MM.1S (cell line): ENCODE measurements at regions not wholly inside any gene's neighbourhood (a gene's known extent, or its start where the extent isn't known, plus 50 kb on each side); places are given as distances from the start of the nearest gene placed in this dataset.

Source experiments
- DNase-seq: peaks from one replicate; pipeline ENCODE4 v3.0.0-alpha.2; 2015
- H2AFZ ChIP-seq: fragments of 300-600 bp; sonication (generic); 2 replicates; pipeline ENCODE4 v1.6.0; 2016; ENCODE audit warnings: antibody characterized with exemption, low read length
- H3F3A ChIP-seq: fragments of 300-600 bp; sonication (generic); 2 replicates; pipeline ENCODE4 v1.6.1; 2016; ENCODE audit warnings: mild to moderate bottlenecking, antibody characterized with exemption, low read length, moderate library complexity, mixed read lengths; ENCODE audit not compliant: insufficient read depth
- H3K27ac ChIP-seq: fragments of 300-600 bp; sonication (generic); 2 replicates; pipeline ENCODE4 v1.5.1; 2016; ENCODE audit warnings: mild to moderate bottlenecking, low read length
- H3K27me3 ChIP-seq: fragments of 300-600 bp; sonication (generic); replicated peaks from 2 replicates; pipeline ENCODE4 v1.6.0; 2016; ENCODE audit warnings: low read length; ENCODE audit not compliant: insufficient read depth
- H3K36me3 ChIP-seq: fragments of 300-600 bp; sonication (generic); replicated peaks from 2 replicates; pipeline ENCODE4 v1.6.1; 2016; ENCODE audit warnings: mild to moderate bottlenecking, low read length, mixed read lengths; ENCODE audit not compliant: insufficient read depth
- H3K4me1 ChIP-seq: fragments of 300-600 bp; sonication (generic); 2 replicates; pipeline ENCODE4 v1.6.1; 2016; ENCODE audit warnings: low read length, mixed read lengths
- H3K4me2 ChIP-seq: fragments of 300-600 bp; sonication (generic); 2 replicates; pipeline ENCODE4 v1.6.0; 2016; ENCODE audit warnings: low read depth, low read length
- H3K4me3 ChIP-seq: fragments of 300-600 bp; sonication (generic); 2 replicates; pipeline ENCODE4 v1.5.1; 2016; ENCODE audit warnings: low read length, mixed read lengths
- H3K79me2 ChIP-seq: fragments of 300-600 bp; sonication (generic); 2 replicates; pipeline ENCODE4 v1.6.1; 2016; ENCODE audit warnings: mixed run types, low read length, mixed read lengths
- H3K9ac ChIP-seq: fragments of 300-600 bp; sonication (generic); 2 replicates; pipeline ENCODE4 v1.6.1; 2016; ENCODE audit warnings: low read length, mixed read lengths
- H3K9me2 ChIP-seq: fragments of 300-600 bp; sonication (generic); replicated peaks from 2 replicates; pipeline ENCODE4 v1.6.1; 2016; ENCODE audit warnings: mild to moderate bottlenecking, low read length, mixed read lengths; ENCODE audit not compliant: insufficient read depth
- H3K9me3 ChIP-seq: fragments of 300-600 bp; sonication (generic); replicated peaks from 2 replicates; pipeline ENCODE4 v1.6.1; 2016; ENCODE audit warnings: mild to moderate bottlenecking, low read length, mixed read lengths; ENCODE audit not compliant: insufficient read depth
- H4K20me1 ChIP-seq: fragments of 300-600 bp; sonication (generic); 2 replicates; pipeline ENCODE4 v1.6.1; 2016; ENCODE audit warnings: mild to moderate bottlenecking, low read length, moderate library complexity, mixed read lengths; ENCODE audit not compliant: insufficient read depth
- EZH2 ChIP-seq: fragments of 300-600 bp; sonication (generic); optimal IDR thresholded peaks from 2 replicates; pipeline ENCODE3; 2017; ENCODE audit warnings: low read depth, mild to moderate bottlenecking, antibody characterized with exemption, low read length, mixed read lengths
- EZH2phosphoT487 ChIP-seq: fragments of 300-600 bp; sonication (generic); IDR thresholded peaks from 2 replicates; pipeline ENCODE4 v1.6.1; 2018; ENCODE audit warnings: antibody characterized with exemption, low read length
- TF ChIP-seq, protein P1 (sequence below): fragments of 300-600 bp; sonication (generic); IDR thresholded peaks from 2 replicates; pipeline ENCODE4 v1.5.1; 2016; ENCODE audit warnings: antibody characterized with exemption, low read length, mixed read lengths

DNA sequence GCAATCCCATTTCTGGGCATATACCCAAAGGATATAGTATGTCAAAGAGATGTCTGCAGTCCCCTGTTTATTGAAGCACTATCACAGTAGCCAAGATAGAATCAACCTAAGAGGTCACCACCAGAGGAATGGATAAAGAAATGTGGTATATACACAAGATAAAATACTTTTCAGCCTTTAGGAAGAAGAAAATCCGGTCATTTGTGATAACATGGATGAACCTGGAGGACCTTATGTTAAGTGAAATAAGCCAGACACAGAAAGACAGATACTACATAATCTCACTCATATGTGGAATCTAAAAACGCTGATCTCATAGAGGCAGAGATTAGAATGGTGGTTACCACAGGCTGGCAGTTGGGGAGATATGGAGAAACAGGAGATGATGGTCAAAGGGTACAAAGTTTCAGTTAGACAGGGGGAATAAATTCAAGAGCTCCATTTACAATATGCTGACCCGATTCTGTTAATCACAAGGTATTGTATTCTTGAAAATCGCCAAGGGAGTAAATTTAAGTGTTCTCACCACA is 195.8 kb downstream of the MTHFS start:
- Histone ChIP-seq H3K27ac (no peak overlapping the region), H3K4me1 (no peaks in the 10 kb centered on the region), H4K20me1 (no peaks in the 10 kb centered on the region), H3K4me2 (no peak overlapping the region), H3K4me3 (no peak overlapping the region), H3K27me3 (no peaks in the 10 kb centered on the region), H3K9me2 (no peaks in the 10 kb centered on the region), H2AFZ (no peak overlapping the region), H3K9ac (no peak overlapping the region), H3F3A (no peaks in the 10 kb centered on the region), H3K36me3 (no peaks in the 10 kb centered on the region), H3K79me2 (no peaks in the 10 kb centered on the region), H3K9me3 (no peaks in the 10 kb centered on the region)
- no peak for DNase-seq
- TF ChIP-seq EZH2 = no peak
- TF ChIP-seq EZH2phosphoT487 = no peak
- TF ChIP-seq, protein P1, sequence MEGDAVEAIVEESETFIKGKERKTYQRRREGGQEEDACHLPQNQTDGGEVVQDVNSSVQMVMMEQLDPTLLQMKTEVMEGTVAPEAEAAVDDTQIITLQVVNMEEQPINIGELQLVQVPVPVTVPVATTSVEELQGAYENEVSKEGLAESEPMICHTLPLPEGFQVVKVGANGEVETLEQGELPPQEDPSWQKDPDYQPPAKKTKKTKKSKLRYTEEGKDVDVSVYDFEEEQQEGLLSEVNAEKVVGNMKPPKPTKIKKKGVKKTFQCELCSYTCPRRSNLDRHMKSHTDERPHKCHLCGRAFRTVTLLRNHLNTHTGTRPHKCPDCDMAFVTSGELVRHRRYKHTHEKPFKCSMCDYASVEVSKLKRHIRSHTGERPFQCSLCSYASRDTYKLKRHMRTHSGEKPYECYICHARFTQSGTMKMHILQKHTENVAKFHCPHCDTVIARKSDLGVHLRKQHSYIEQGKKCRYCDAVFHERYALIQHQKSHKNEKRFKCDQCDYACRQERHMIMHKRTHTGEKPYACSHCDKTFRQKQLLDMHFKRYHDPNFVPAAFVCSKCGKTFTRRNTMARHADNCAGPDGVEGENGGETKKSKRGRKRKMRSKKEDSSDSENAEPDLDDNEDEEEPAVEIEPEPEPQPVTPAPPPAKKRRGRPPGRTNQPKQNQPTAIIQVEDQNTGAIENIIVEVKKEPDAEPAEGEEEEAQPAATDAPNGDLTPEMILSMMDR = no peak

- Histone ChIP-seq H3K9me3 (no peaks in the 10 kb centered on the region), H4K20me1 (no peaks in the 10 kb centered on the region), H3K27ac (no peak overlapping the region), H3F3A (no peaks in the 10 kb centered on the region), H3K4me2 (no peak overlapping the region), H3K79me2 (no peaks in the 10 kb centered on the region), H3K36me3 (no peaks in the 10 kb centered on the region), H3K4me1 (no peaks in the 10 kb centered on the region), H3K9me2 (no peaks in the 10 kb centered on the region), H3K27me3 (no peaks in the 10 kb centered on the region), H3K4me3 (no peak overlapping the region), H2AFZ (no peak overlapping the region), H3K9ac (no peak overlapping the region)
- TF ChIP-seq, protein P1 = no peak
- no peak for TF ChIP-seq EZH2
- TF ChIP-seq EZH2phosphoT487 = no peak
- no peak for DNase-seq
These were observed 194.2 kb downstream of the MTHFS start for GRCh38 chr15:79702621-79703020.

DNA sequence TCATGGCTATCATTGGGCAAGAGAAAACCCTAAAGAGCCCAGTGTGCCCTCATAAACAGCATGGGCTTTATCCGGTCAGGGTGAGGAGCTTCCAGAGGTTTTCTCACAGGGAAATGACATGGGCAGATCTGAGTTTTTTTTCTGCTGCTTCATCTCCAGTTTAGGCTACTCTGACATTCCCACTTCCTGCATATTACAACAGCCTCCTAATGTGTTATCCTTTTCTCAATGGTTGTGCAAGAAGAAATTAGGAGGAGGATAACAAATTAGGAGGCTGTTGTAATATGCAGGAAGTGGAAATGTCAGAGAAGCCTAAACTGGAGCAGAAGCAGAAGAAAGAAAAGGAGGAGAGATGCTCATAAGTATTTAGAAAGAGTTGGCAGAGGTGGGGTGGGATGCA is 175.6 kb downstream of the MTHFS start:
- Histone ChIP-seq H3K9ac (no peak overlapping the region), H3F3A (no peaks in the 10 kb centered on the region), H4K20me1 (no peaks in the 10 kb centered on the region), H3K4me3 (no peak overlapping the region), H3K36me3 (no peaks in the 10 kb centered on the region), H3K27me3 (no peaks in the 10 kb centered on the region), H3K9me2 (no peaks in the 10 kb centered on the region), H3K4me1 (no peaks in the 10 kb centered on the region), H3K27ac (no peak overlapping the region), H3K79me2 (no peaks in the 10 kb centered on the region), H3K9me3 (no peaks in the 10 kb centered on the region), H3K4me2 (no peak overlapping the region), H2AFZ (no peak overlapping the region)
- no peak for DNase-seq
- TF ChIP-seq, protein P1 = no peak
- TF ChIP-seq EZH2 = no peak
- TF ChIP-seq EZH2phosphoT487 = no peak
